MM.1S (cell line): ENCODE measurements at regions not wholly inside any gene's neighbourhood (a gene's known extent, or its start where the extent isn't known, plus 50 kb on each side); places are given as distances from the start of the nearest gene placed in this dataset.

Source experiments
- DNase-seq: peaks from one replicate; pipeline ENCODE4 v3.0.0-alpha.2; 2015
- H2AFZ ChIP-seq: fragments of 300-600 bp; sonication (generic); 2 replicates; pipeline ENCODE4 v1.6.0; 2016; ENCODE audit warnings: antibody characterized with exemption, low read length
- H3F3A ChIP-seq: fragments of 300-600 bp; sonication (generic); 2 replicates; pipeline ENCODE4 v1.6.1; 2016; ENCODE audit warnings: mild to moderate bottlenecking, antibody characterized with exemption, low read length, moderate library complexity, mixed read lengths; ENCODE audit not compliant: insufficient read depth
- H3K27ac ChIP-seq: fragments of 300-600 bp; sonication (generic); 2 replicates; pipeline ENCODE4 v1.5.1; 2016; ENCODE audit warnings: mild to moderate bottlenecking, low read length
- H3K27me3 ChIP-seq: fragments of 300-600 bp; sonication (generic); replicated peaks from 2 replicates; pipeline ENCODE4 v1.6.0; 2016; ENCODE audit warnings: low read length; ENCODE audit not compliant: insufficient read depth
- H3K36me3 ChIP-seq: fragments of 300-600 bp; sonication (generic); replicated peaks from 2 replicates; pipeline ENCODE4 v1.6.1; 2016; ENCODE audit warnings: mild to moderate bottlenecking, low read length, mixed read lengths; ENCODE audit not compliant: insufficient read depth
- H3K4me1 ChIP-seq: fragments of 300-600 bp; sonication (generic); 2 replicates; pipeline ENCODE4 v1.6.1; 2016; ENCODE audit warnings: low read length, mixed read lengths
- H3K4me2 ChIP-seq: fragments of 300-600 bp; sonication (generic); 2 replicates; pipeline ENCODE4 v1.6.0; 2016; ENCODE audit warnings: low read depth, low read length
- H3K4me3 ChIP-seq: fragments of 300-600 bp; sonication (generic); 2 replicates; pipeline ENCODE4 v1.5.1; 2016; ENCODE audit warnings: low read length, mixed read lengths
- H3K79me2 ChIP-seq: fragments of 300-600 bp; sonication (generic); 2 replicates; pipeline ENCODE4 v1.6.1; 2016; ENCODE audit warnings: mixed run types, low read length, mixed read lengths
- H3K9ac ChIP-seq: fragments of 300-600 bp; sonication (generic); 2 replicates; pipeline ENCODE4 v1.6.1; 2016; ENCODE audit warnings: low read length, mixed read lengths
- H3K9me2 ChIP-seq: fragments of 300-600 bp; sonication (generic); replicated peaks from 2 replicates; pipeline ENCODE4 v1.6.1; 2016; ENCODE audit warnings: mild to moderate bottlenecking, low read length, mixed read lengths; ENCODE audit not compliant: insufficient read depth
- H3K9me3 ChIP-seq: fragments of 300-600 bp; sonication (generic); replicated peaks from 2 replicates; pipeline ENCODE4 v1.6.1; 2016; ENCODE audit warnings: mild to moderate bottlenecking, low read length, mixed read lengths; ENCODE audit not compliant: insufficient read depth
- H4K20me1 ChIP-seq: fragments of 300-600 bp; sonication (generic); 2 replicates; pipeline ENCODE4 v1.6.1; 2016; ENCODE audit warnings: mild to moderate bottlenecking, low read length, moderate library complexity, mixed read lengths; ENCODE audit not compliant: insufficient read depth
- EZH2 ChIP-seq: fragments of 300-600 bp; sonication (generic); optimal IDR thresholded peaks from 2 replicates; pipeline ENCODE3; 2017; ENCODE audit warnings: low read depth, mild to moderate bottlenecking, antibody characterized with exemption, low read length, mixed read lengths
- EZH2phosphoT487 ChIP-seq: fragments of 300-600 bp; sonication (generic); IDR thresholded peaks from 2 replicates; pipeline ENCODE4 v1.6.1; 2018; ENCODE audit warnings: antibody characterized with exemption, low read length
- TF ChIP-seq, protein P1 (sequence below): fragments of 300-600 bp; sonication (generic); IDR thresholded peaks from 2 replicates; pipeline ENCODE4 v1.5.1; 2016; ENCODE audit warnings: antibody characterized with exemption, low read length, mixed read lengths

DNA sequence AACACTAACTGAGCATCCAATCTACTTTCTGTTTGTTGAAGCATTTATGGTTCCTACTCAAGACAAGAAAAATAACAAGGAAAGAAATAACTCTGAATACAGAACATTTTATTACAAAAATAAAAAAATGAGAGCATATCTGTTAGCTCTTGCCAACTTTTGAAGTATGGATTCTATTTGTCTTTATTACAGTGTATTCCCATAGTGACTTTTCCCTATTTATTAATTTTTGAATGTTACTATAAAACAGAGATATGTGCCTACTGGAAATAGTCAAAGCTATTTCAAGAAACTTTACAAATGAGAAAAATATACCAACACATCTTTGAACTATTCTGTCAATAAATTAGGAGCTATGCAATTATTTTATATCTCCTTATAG, 153.0 kb downstream of the HLX start:
- Histone ChIP-seq H4K20me1 (no peaks in the 10 kb centered on the region), H3K36me3 (no peaks in the 10 kb centered on the region), H3K9me3 (no peaks in the 10 kb centered on the region), H3K4me1 (no peaks in the 10 kb centered on the region), H3K27ac (no peak overlapping the region), H3K79me2 (no peaks in the 10 kb centered on the region), H3K4me3 (no peak overlapping the region), H3K27me3 (no peaks in the 10 kb centered on the region), H3K4me2 (no peak overlapping the region), H3K9me2 (no peaks in the 10 kb centered on the region), H3F3A (no peaks in the 10 kb centered on the region), H2AFZ (no peak overlapping the region), H3K9ac (no peak overlapping the region)
- no peak for DNase-seq
- no peak for TF ChIP-seq EZH2phosphoT487
- no peak for TF ChIP-seq EZH2
- TF ChIP-seq, protein P1, sequence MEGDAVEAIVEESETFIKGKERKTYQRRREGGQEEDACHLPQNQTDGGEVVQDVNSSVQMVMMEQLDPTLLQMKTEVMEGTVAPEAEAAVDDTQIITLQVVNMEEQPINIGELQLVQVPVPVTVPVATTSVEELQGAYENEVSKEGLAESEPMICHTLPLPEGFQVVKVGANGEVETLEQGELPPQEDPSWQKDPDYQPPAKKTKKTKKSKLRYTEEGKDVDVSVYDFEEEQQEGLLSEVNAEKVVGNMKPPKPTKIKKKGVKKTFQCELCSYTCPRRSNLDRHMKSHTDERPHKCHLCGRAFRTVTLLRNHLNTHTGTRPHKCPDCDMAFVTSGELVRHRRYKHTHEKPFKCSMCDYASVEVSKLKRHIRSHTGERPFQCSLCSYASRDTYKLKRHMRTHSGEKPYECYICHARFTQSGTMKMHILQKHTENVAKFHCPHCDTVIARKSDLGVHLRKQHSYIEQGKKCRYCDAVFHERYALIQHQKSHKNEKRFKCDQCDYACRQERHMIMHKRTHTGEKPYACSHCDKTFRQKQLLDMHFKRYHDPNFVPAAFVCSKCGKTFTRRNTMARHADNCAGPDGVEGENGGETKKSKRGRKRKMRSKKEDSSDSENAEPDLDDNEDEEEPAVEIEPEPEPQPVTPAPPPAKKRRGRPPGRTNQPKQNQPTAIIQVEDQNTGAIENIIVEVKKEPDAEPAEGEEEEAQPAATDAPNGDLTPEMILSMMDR = no peak

DNA sequence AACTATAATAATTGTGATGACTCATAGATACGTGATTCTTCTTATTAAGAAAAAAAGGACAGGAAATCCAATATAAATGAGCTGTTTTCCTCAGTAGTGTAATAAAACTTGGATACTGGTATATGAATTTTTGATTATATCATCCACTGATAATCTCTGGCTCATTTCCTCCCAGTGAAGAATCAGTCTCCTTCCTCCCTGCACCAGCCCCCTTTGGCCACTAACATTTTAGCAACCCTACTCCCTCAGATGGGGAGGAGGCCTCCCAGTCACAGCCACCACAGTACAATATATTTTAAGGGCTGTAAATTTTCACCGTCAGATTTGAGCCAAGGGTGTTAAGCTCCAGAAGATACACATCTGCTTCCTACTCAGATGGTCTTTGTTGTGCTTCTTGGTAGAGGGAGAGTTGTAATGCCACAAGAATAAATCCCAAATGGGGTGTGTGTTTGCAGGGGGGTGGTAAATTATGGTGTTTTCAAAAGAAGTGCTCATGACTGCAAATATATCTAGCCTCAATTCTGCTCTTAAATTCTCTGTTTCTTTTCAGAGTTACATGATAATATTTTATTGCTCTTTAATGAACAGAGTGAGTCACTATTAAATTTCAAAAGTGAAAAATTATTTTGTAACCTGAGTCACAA, 153.5 kb downstream of the HLX start:
- Histone ChIP-seq H2AFZ (no peak overlapping the region), H3K9me2 (no peaks in the 10 kb centered on the region), H3K4me2 (no peak overlapping the region), H3K79me2 (no peaks in the 10 kb centered on the region), H4K20me1 (no peaks in the 10 kb centered on the region), H3K36me3 (no peaks in the 10 kb centered on the region), H3K27ac (no peak overlapping the region), H3K9ac (no peak overlapping the region), H3K27me3 (no peaks in the 10 kb centered on the region), H3K4me3 (no peak overlapping the region), H3K4me1 (no peaks in the 10 kb centered on the region), H3F3A (no peaks in the 10 kb centered on the region), H3K9me3 (no peaks in the 10 kb centered on the region)
- DNase-seq = no peak
- TF ChIP-seq EZH2phosphoT487 (no peak), EZH2 (no peak)
- TF ChIP-seq, protein P1 = no peak

DNA sequence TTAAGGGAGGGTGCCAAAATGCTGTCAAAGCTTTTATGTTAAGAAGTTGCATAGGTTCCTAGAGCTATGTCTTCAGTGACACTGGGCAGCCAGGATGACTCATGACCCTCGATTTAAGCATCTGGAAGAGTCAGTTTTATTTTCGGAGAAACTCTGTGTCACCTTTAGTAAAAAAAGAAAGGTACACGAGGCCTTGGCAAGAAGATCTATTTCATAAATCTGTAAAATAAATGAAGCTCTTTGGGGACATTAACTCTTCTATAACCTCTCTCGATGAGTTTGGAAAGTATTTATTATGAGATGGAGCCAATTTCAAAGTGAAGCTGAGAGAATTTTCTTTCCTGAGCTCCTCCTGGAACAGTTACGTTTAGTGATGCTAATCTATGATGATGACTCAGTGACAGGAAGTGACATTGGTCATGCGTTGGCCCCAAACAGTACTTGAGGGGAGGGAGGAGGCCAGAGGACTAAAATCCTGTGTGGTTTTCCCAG, 156.5 kb downstream of the HLX start:
- DNase-seq = no peak
- no peaks in the 10 kb centered on the region for H4K20me1 ChIP-seq
- H3K9me3 ChIP-seq = no peaks in the 10 kb centered on the region
- H2AFZ ChIP-seq = no peak overlapping the region
- no peaks in the 10 kb centered on the region for H3K27me3 ChIP-seq
- H3F3A ChIP-seq = no peaks in the 10 kb centered on the region
- TF ChIP-seq EZH2phosphoT487 = no peak
- TF ChIP-seq, protein P1 = no peak
- no peak for TF ChIP-seq EZH2
- no peak overlapping the region for H3K4me2 ChIP-seq
- no peaks in the 10 kb centered on the region for H3K9me2 ChIP-seq
- H3K4me3 ChIP-seq = no peak overlapping the region
- no peaks in the 10 kb centered on the region for H3K4me1 ChIP-seq
- H3K36me3 ChIP-seq = no peaks in the 10 kb centered on the region
- H3K79me2 ChIP-seq = no peaks in the 10 kb centered on the region
- H3K27ac ChIP-seq = peak overlapping the region; percentile 5; the same call in 1 of the 2 replicates
- no peak overlapping the region for H3K9ac ChIP-seq
